ENCODE measurements at regions not wholly inside any gene's neighbourhood (a gene's known extent, or its start where the extent isn't known, plus 50 kb on each side); places are given as distances from the start of the nearest gene placed in this dataset.

DNA sequence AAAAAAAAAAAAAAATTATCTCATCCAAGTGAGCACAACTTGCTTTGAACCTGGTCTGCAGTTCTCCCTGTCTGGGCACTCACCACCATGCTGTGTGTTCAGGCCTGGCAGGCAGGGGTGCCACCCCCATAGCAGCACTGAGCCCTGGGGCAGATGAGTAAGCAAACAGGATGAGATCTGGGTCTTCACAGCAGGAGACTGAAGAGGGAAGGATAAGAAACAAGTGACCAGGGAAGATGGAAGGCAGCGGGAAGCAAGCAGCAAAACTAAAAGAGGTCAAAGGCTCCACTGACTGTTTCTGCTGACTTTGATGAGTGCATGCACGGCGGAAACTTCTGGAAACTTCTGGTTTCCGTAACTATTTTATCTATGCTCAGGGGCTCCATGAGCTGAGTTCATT, 133.5 kb upstream of the SOD1 start:
- H3K79me2 ChIP-seq (ENCODE audit: control insufficient read depth, insufficient read depth, low read length) = no peaks in the 10 kb centered on the region
- DNase-seq (ENCODE audit: low read depth, low spot score) (no peak), ATAC-seq (no peak), FAIRE-seq (no peak)
- in situ Hi-C loops (cut with MboI) = no loop called here
- H3K4me1 ChIP-seq (ENCODE audit: control insufficient read depth, insufficient read depth, low read length) = no peaks in the 10 kb centered on the region
- POLR2A ChIA-PET = interaction anchor here (0.7 to 1.0 kb wide), 2 partner anchors 9 kb away, joined by 3 to 4 read pairs; no protein-coding TSS in a partner anchor
- intact Hi-C loops (cut with micrococcal nuclease; ENCODE audit: unreplicated experiment) = no loop called here
- no peak overlapping the region for H3K27ac ChIP-seq (ENCODE audit: control insufficient read depth, insufficient read depth)
- WGBS (ENCODE audit: insufficient coverage, insufficient replicate concordance, low lambda C conversion rate, missing lambda C conversion rate) = 91% methylated on average over 4 of the region's 4 CpGs
- H2AFZ ChIP-seq (ENCODE audit: control insufficient read depth, low read depth, low read length) = no peak overlapping the region
- no peak overlapping the region for H3K4me3 ChIP-seq
- H4K20me1 ChIP-seq (ENCODE audit: control insufficient read depth, insufficient read depth) = no peaks in the 10 kb centered on the region
- no peak overlapping the region for H3K4me2 ChIP-seq (ENCODE audit: control insufficient read depth, insufficient read depth)
- SMC1A ChIA-PET (ENCODE audit: uncharacterized antibody, unreplicated experiment) = no interaction called here
- no peak overlapping the region for H3K9ac ChIP-seq (ENCODE audit: control insufficient read depth, insufficient read depth, low read length)
- H3K36me3 ChIP-seq (ENCODE audit: control insufficient read depth in 2 of 2, insufficient read depth in 2 of 2, low read length in 1 of 2) = no peaks in the 10 kb centered on the region
- CTCF ChIA-PET = no interaction called here
- no peaks in the 10 kb centered on the region for H3K9me3 ChIP-seq (replicated peaks; ENCODE audit: control insufficient read depth, insufficient read depth, low read length)
- H3K27me3 ChIP-seq (replicated peaks in 1 of 2; ENCODE audit: control insufficient read depth in 2 of 2, insufficient read depth in 2 of 2, low read length in 1 of 2) = no peaks in the 10 kb centered on the region
- no peak for TF ChIP-seq MEF2A (IDR thresholded peaks at IDR 0.05; ENCODE audit: insufficient read depth, low read depth, low read length)
- TF ChIP-seq STAT3 (IDR thresholded peaks at IDR 0.05; ENCODE audit: low read depth, low read length) = no peak
- no peak for TF ChIP-seq HCFC1 (IDR thresholded peaks at IDR 0.05; ENCODE audit: low read length)
- TF ChIP-seq BHLHE40 (IDR thresholded peaks at IDR 0.05; ENCODE audit: borderline replicate concordance in 1 of 2, low read depth in 2 of 2, low read length in 1 of 2) = no peak
- TF ChIP-seq CREB1 (IDR thresholded peaks at IDR 0.05; ENCODE audit: low read depth) = no peak
- TF ChIP-seq JUNB (IDR thresholded peaks at IDR 0.05) = no peak
- TF ChIP-seq NFYB (IDR thresholded peaks at IDR 0.05; ENCODE audit: insufficient read depth, low read depth, low read length) = no peak
- no peak for TF ChIP-seq RCOR1 (conservative IDR thresholded peaks at IDR 0.05; ENCODE audit: low read depth, low read length)
- RAD21 ChIA-PET (ENCODE audit: unreplicated experiment) = interaction anchor here (0.7 to 0.8 kb wide), 2 partner anchors 23 to 25 kb away, joined by 3 read pairs; no protein-coding TSS in a partner anchor
- BruUV-seq (replicated peaks) = no TSS peak

GRCh38 chr21:31524140-31524539, 135.4 kb upstream of the SOD1 start:
- ChIA-PET POLR2A (no interaction called here), RAD21 (ENCODE audit: unreplicated experiment) (no interaction called here), SMC1A (ENCODE audit: uncharacterized antibody, unreplicated experiment) (no interaction called here), CTCF (no interaction called here)
- in situ Hi-C loops (cut with MboI) (no loop called here), intact Hi-C loops (cut with micrococcal nuclease; ENCODE audit: unreplicated experiment) (no loop called here)
- Histone ChIP-seq H3K4me3 (no peak overlapping the region), H2AFZ (ENCODE audit: control insufficient read depth, low read depth, low read length) (no peak overlapping the region), H3K9me3 (replicated peaks; ENCODE audit: control insufficient read depth, insufficient read depth, low read length) (no peaks in the 10 kb centered on the region), H4K20me1 (ENCODE audit: control insufficient read depth, insufficient read depth) (no peaks in the 10 kb centered on the region), H3K4me2 (ENCODE audit: control insufficient read depth, insufficient read depth) (no peak overlapping the region), H3K4me1 (ENCODE audit: control insufficient read depth, insufficient read depth, low read length) (no peaks in the 10 kb centered on the region), H3K27me3 (replicated peaks in 1 of 2; ENCODE audit: control insufficient read depth in 2 of 2, insufficient read depth in 2 of 2, low read length in 1 of 2) (no peaks in the 10 kb centered on the region), H3K36me3 (ENCODE audit: control insufficient read depth in 2 of 2, insufficient read depth in 2 of 2, low read length in 1 of 2) (no peaks in the 10 kb centered on the region), H3K9ac (ENCODE audit: control insufficient read depth, insufficient read depth, low read length) (no peak overlapping the region), H3K79me2 (ENCODE audit: control insufficient read depth, insufficient read depth, low read length) (no peaks in the 10 kb centered on the region), H3K27ac (ENCODE audit: control insufficient read depth, insufficient read depth) (no peak overlapping the region)
- ATAC-seq = no peak
- no TSS peak for BruUV-seq (replicated peaks)
- no peak for TF ChIP-seq PML (IDR thresholded peaks at IDR 0.05; ENCODE audit: low read length)
- TF ChIP-seq, protein P1, sequence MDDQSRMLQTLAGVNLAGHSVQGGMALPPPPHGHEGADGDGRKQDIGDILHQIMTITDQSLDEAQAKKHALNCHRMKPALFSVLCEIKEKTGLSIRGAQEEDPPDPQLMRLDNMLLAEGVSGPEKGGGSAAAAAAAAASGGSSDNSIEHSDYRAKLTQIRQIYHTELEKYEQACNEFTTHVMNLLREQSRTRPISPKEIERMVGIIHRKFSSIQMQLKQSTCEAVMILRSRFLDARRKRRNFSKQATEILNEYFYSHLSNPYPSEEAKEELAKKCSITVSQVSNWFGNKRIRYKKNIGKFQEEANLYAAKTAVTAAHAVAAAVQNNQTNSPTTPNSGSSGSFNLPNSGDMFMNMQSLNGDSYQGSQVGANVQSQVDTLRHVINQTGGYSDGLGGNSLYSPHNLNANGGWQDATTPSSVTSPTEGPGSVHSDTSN (IDR thresholded peaks at IDR 0.05; ENCODE audit: insufficient replicate concordance, low read depth, low read length) = no peak
- no peak for TF ChIP-seq TAF1 (IDR thresholded peaks at IDR 0.05; ENCODE audit: borderline replicate concordance, low read depth, low read length)
- no peak for TF ChIP-seq BHLHE40 (IDR thresholded peaks at IDR 0.05; ENCODE audit: borderline replicate concordance in 1 of 2, low read depth in 2 of 2, low read length in 1 of 2)
- no peak for TF ChIP-seq SP1 (IDR thresholded peaks at IDR 0.05; ENCODE audit: low read depth, low read length)
- TF ChIP-seq BMI1 (IDR thresholded peaks at IDR 0.05; ENCODE audit: borderline replicate concordance) = no peak
- TF ChIP-seq ZNF622 (IDR thresholded peaks at IDR 0.05) = no peak
- TF ChIP-seq, protein P2, sequence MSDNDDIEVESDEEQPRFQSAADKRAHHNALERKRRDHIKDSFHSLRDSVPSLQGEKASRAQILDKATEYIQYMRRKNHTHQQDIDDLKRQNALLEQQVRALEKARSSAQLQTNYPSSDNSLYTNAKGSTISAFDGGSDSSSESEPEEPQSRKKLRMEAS (IDR thresholded peaks at IDR 0.05; ENCODE audit: low read depth, low read length) = no peak
- no peak for TF ChIP-seq SUZ12 (IDR thresholded peaks at IDR 0.05; ENCODE audit: unreplicated experiment)
- no peak for DNase-seq (ENCODE audit: low read depth, low spot score)
- WGBS (ENCODE audit: insufficient coverage, insufficient replicate concordance, low lambda C conversion rate, missing lambda C conversion rate) = 42% methylated on average over 4 of the region's 4 CpGs
- no peak for FAIRE-seq
